GM12891 (cell line): ENCODE measurements at regions not wholly inside any gene's neighbourhood (a gene's known extent, or its start where the extent isn't known, plus 50 kb on each side); places are given as distances from the start of the nearest gene placed in this dataset.

Experiments
- POLR2A ChIP-seq: IDR thresholded peaks from 2 replicates; pipeline ENCODE4 v1.6.1; 2011; ENCODE audit warnings: low read depth, low read length, control low read depth
- POLR2AphosphoS5 ChIP-seq: IDR thresholded peaks from 2 replicates; pipeline ENCODE4 v1.6.1; 2011; ENCODE audit warnings: low read depth, low read length, control low read depth
- SPI1 ChIP-seq: IDR thresholded peaks from 2 replicates; pipeline ENCODE4 v1.6.1; 2011; ENCODE audit warnings: low read depth, low read length, control low read depth
- TAF1 ChIP-seq: IDR thresholded peaks from 2 replicates; pipeline ENCODE4 v1.6.1; 2011; ENCODE audit warnings: low read depth, low read length, control low read depth

- TF ChIP-seq TAF1 = no peak
- TF ChIP-seq POLR2A = no peak
- no peak for TF ChIP-seq POLR2AphosphoS5
- TF ChIP-seq SPI1 = no peak
These were observed 161.6 kb downstream of the CMPK2 start for GRCh38 chr2:6704077-6704476.
